K562 (cell line): ENCODE measurements at regions not wholly inside any gene's neighbourhood (a gene's known extent, or its start where the extent isn't known, plus 50 kb on each side); places are given as distances from the start of the nearest gene placed in this dataset.
"Not testable (repeated sequence)": the region's sequence is repeated elsewhere in the genome, so short reads cannot be mapped to it uniquely, and the experiment has no call there.

Experiments
- CTCF ChIP-seq, 3 experiments: IDR thresholded peaks in 2 of 3; conservative IDR thresholded peaks in 1 of 3; 2 replicates each; pipeline ENCODE4 v1.5.1; 2011 to 2012; ENCODE audit warnings: low read length in 3 of 3, mild to moderate bottlenecking in 3 of 3, control low read depth in 2 of 3, improper control_type of control experiment in 1 of 3, inconsistent platforms in 1 of 3, low read depth in 1 of 3, mixed read lengths in 1 of 3, moderate library complexity in 1 of 3; ENCODE audit not compliant: insufficient read depth in 2 of 3
- ELF4 ChIP-seq: fragments of 450-650 bp; formaldehyde crosslinking; IDR thresholded peaks from 2 replicates; pipeline ENCODE4 v1.4.0; 2022; ENCODE audit warnings: missing genetic modification characterization
- POLR2A ChIP-seq: fragments of 450-650 bp; conservative IDR thresholded peaks from 2 replicates; pipeline ENCODE4 v1.6.1; 2016
- ZNF165 ChIP-seq: fragments of 250-450 bp; sonication (Bioruptor Pico); IDR thresholded peaks from 2 replicates; pipeline ENCODE4 v1.4.0; 2020; ENCODE audit warnings: borderline replicate concordance
- TF ChIP-seq, protein P1 (sequence below), 2 experiments: fragments of 450-650 bp; formaldehyde crosslinking in 1 of 2; IDR thresholded peaks; 2 replicates each; pipeline versions ENCODE4 v1.4.0 to v1.6.1; 2014 to 2020; ENCODE audit warnings: mild to moderate bottlenecking in 2 of 2, borderline replicate concordance in 1 of 2, low read depth in 1 of 2

- TF ChIP-seq ZNF165 (CRISPR knock-in tag); POLR2A; CTCF (IDR thresholded peaks at IDR 0.05 in 2 of 3, conservative IDR thresholded peaks at IDR 0.05 in 1 of 3; ENCODE audit: insufficient read depth in 2 of 3, low read depth in 1 of 3, low read length in 3 of 3); ELF4: not testable (repeated sequence)
- TF ChIP-seq, protein P1, sequence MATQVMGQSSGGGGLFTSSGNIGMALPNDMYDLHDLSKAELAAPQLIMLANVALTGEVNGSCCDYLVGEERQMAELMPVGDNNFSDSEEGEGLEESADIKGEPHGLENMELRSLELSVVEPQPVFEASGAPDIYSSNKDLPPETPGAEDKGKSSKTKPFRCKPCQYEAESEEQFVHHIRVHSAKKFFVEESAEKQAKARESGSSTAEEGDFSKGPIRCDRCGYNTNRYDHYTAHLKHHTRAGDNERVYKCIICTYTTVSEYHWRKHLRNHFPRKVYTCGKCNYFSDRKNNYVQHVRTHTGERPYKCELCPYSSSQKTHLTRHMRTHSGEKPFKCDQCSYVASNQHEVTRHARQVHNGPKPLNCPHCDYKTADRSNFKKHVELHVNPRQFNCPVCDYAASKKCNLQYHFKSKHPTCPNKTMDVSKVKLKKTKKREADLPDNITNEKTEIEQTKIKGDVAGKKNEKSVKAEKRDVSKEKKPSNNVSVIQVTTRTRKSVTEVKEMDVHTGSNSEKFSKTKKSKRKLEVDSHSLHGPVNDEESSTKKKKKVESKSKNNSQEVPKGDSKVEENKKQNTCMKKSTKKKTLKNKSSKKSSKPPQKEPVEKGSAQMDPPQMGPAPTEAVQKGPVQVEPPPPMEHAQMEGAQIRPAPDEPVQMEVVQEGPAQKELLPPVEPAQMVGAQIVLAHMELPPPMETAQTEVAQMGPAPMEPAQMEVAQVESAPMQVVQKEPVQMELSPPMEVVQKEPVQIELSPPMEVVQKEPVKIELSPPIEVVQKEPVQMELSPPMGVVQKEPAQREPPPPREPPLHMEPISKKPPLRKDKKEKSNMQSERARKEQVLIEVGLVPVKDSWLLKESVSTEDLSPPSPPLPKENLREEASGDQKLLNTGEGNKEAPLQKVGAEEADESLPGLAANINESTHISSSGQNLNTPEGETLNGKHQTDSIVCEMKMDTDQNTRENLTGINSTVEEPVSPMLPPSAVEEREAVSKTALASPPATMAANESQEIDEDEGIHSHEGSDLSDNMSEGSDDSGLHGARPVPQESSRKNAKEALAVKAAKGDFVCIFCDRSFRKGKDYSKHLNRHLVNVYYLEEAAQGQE (IDR thresholded peaks at IDR 0.05; ENCODE audit: borderline replicate concordance) = not testable (repeated sequence)
- TF ChIP-seq, protein P1 (CRISPR knock-in tag; IDR thresholded peaks at IDR 0.05; ENCODE audit: low read depth) = not testable (repeated sequence)
These were observed 425.6 kb downstream of the MRPL39 start for GRCh38 chr21:25181690-25182089.
